Kidney capillary endothelial cell (primary cell): ENCODE measurements at regions not wholly inside any gene's neighbourhood (a gene's known extent, or its start where the extent isn't known, plus 50 kb on each side); places are given as distances from the start of the nearest gene placed in this dataset.

Experiments
- DNase-seq: peaks from one replicate; pipeline ENCODE4 v3.0.0-alpha.2; 2018; ENCODE audit warnings: low spot score

- DNase-seq, result no peak
Measured at GRCh38 chr12:90028635-90029051, 320.0 kb upstream of the ATP2B1 start.

GRCh38 chr12:90027889-90028634, 319.4 kb upstream of the ATP2B1 start:
- DNase-seq, result no peak

DNA sequence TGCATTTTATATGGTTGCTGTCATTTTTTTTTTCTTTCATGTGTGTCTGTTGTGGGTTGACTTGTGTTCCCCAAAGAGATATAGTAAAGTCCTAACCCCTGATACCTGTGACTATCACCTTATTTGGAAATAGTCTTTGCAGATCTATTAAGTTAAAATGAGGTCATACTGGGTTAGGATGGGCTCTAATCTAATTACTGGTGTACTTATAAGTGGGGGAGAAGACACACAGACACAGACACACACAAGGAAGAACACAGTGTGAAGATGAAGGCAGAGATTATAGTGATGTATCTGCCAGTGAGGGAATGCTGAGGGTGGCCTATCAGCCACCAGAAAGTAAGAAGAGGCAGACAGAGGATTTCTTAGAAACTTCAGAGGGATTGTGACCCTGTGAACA, 318.4 kb upstream of the ATP2B1 start:
- no peak for DNase-seq

DNA sequence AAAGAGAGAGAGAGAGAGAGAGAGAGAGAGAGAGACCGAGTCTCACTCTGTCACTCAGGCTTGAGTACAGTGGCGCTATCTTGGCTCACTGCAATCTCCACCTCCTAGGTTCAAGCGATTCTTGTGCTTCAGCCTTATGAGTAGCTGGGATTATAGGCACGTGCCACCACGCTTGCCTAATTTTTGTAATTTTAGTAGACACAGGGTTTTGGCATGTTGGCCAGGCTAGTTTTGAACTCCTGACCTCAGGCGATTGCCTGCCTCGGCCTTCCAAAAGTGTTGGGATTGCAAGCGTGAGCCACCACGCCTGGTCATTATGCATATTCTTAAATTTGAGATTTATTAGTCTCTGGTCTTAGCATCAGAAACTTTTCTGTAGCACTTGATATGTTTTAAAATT, 317.9 kb upstream of the ATP2B1 start:
- no peak for DNase-seq

DNA sequence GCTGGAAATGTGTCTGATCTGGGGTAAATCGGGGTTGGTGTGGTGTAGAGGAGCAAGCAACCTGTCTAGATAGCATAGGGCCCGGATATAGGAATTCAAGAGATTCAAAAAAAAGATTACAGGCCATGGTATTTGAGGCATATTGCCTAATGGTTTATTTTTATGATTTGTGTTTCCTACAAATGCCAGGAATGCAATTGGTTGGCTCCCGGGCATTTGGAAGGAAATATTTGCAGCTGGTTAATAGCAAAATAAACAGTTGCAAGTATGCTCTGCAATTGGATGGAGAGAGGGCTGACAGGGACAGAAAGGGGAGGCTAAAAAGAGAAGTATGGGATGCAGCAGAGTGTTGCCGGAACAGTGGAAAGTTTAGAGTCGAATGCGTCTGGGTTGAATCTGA, 315.6 kb upstream of the ATP2B1 start:
- no peak for DNase-seq

DNA sequence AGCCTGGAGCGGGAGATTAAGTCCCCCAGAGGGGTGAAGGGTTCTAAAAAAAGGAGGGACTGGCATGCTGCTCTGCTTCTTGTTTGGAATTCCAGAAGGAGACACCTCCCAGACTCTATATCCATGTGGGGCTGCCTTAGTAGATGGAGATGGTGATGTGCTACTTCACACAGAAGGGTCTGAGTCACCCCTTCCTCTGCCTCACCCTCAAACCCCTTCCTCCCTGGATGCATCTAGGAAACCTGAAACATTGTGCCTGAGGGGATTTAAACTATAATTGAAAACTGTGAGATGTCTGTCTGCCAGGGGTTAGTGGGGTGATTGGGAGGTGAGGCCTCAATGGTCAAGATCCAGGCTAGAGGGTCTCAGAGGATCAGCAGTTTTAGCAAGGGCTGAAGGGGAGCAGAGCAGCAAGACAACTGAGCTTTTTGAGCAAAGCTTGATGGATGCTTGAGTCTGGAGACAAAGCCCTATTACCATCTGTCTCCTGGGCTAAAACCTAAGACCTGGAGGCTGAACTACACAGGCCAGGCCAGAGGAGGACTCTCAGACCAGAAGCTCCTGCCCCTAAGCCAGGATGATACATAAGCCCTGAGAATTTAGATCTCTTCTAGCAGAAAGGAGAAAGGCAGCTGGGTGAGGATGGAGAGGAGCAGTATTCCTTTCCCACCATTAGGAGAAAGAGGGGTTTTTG, 314.7 kb upstream of the ATP2B1 start:
- no peak for DNase-seq

GRCh38 chr12:90021795-90022440, 313.3 kb upstream of the ATP2B1 start:
- no peak for DNase-seq

DNA sequence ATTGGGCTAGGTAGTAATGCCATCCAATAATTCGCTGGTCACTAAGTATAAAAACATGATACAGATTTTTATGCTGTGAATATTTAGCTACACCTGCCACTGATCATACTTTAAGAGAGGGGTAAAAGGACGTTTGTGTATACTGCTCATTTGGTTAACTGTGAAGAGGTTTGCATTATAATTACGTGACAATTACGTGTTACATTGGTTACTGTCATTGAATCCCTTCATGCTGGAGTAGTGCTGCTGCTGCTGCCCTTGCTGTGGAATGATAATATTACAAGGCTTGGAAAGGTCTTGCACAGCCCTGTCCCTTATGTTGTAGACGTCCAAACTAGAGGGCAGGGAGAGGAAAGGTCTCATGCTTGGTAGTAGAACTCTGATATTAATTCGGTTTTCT, 312.2 kb upstream of the ATP2B1 start:
- DNase-seq, result no peak

- no peak for DNase-seq
Measured at GRCh38 chr12:90020436-90020835, 311.8 kb upstream of the ATP2B1 start.

- no peak for DNase-seq
Measured at GRCh38 chr12:90020014-90020413, 311.4 kb upstream of the ATP2B1 start.

DNA sequence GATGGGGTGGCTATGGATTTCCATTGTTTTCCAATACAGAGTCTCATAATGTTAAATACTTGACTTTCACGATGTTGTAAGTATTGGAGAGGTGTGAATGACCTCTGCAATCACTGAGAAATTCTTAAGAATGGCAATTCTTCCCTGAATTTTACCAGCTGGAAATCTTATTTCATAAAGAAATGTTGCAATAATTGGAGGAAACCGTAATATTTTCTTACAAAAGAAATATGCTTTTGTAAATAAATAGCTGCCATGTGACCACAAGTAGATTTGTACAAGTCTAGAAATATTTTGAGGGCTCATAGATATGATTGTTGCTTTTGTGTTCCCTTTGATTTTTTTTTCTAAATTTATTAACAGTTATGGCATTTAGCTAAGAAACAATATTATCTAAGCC, 308.7 kb upstream of the ATP2B1 start:
- DNase-seq, result no peak

DNA sequence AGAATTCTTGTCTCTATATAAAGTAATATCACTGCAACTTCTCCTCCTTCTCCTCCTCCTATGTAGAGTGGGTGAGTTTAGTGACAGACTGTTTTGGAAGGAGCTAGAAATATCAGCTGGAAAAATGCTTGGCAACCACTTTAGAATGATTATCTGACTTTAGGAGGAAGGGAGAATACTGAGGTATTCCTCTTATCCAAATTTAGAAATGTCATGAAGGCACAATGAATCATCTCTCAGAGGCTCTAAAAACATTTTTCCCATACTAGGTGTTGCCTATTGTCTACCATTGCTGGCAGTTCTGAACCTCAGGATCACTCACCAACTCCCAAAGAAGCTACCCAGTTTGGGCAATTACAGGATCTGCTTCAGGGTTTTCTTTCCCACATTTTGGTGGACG, 306.6 kb upstream of the ATP2B1 start:
- no peak for DNase-seq

DNA sequence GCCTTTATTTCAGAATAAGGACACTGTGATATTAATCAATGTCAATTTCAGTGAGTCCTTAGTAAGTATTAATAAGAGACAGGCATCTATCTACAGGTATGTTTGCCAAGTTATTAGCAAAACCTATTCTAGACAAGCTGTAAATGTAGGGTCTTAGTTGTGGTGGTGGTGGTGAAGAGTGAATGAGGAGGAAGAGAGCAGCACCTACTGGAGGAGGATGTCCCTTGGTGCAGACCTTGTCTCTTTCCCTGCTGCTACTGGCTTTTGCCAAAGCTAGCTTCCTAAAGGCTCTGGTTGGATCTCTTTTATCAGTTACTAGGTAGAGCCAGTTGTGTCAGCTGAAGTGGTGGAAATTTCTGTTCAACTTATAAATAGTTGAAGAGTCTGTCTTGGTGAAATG, 304.8 kb upstream of the ATP2B1 start:
- no peak for DNase-seq

GRCh38 chr12:90010089-90010488, 301.5 kb upstream of the ATP2B1 start:
- DNase-seq, result no peak

- DNase-seq, result no peak
Measured at GRCh38 chr12:90008277-90008676, 299.6 kb upstream of the ATP2B1 start.

- DNase-seq, result no peak
Measured at GRCh38 chr12:90004319-90005074, 295.9 kb upstream of the ATP2B1 start.

DNA sequence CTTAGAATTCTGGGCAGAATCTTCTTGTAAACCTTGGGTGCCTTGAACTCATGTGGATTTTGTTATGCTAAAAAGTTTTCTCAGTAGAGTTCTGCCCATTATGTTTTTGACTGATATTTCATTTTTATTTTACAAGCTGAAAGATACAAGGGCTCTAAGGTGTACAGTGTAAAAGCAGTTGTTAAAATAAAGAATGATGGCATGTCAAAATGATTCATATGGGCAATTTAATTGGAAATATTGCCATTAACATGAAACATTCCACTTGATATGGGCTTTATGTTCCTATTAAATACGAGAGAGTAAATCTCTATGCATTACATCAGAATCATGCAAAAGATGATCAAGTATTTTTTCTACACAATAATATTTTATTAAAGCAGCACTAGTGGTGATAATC, 295.1 kb upstream of the ATP2B1 start:
- no peak for DNase-seq

- DNase-seq, result no peak
Measured at GRCh38 chr12:90000721-90001120, 292.1 kb upstream of the ATP2B1 start.

DNA sequence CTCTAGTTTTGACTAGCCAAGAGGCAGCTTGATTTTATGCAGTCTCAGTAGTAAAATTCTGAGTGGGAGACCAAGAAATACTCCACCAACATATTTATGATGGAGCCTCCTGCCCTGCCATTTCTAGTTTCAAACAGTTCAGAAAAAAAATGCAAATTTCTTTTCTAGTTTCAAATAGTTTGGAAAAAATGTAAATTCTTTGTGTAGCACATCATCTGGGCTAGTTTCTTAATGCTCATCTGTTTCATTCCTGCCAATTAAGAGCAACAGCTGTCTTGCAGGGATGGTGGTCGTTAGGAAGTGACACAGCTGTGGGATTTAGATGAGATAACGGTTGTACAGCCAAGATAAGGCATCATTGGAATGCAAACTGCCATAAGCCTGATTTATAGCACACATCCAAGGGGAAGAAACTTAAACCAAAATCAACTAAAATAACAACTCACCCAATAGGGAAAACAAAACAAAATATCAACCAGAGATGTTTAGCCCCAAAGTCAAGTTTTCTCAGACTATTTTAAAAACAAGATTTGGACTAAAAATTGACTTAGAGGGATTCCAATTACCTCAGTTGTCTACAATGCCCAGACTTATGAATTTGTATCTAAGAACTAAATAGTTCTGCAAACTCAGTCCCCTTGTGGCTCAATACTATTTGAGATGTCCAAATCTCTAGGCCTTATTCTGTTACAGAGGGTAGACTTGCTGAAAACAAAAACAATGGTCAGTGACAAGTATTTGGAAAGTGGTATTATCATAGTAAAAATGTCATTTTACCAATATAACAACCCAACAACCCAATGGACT, 291.3 kb upstream of the ATP2B1 start:
- no peak for DNase-seq

GRCh38 chr12:89995870-89996269, 287.2 kb upstream of the ATP2B1 start:
- no peak for DNase-seq

GRCh38 chr12:89994911-89995310, 286.3 kb upstream of the ATP2B1 start:
- DNase-seq, result no peak

GRCh38 chr12:89993632-89994031, 285.0 kb upstream of the ATP2B1 start:
- DNase-seq, result no peak
